Peyer's patch (tissue), 4 donors: ENCODE measurements at regions not wholly inside any gene's neighbourhood (a gene's known extent, or its start where the extent isn't known, plus 50 kb on each side); places are given as distances from the start of the nearest gene placed in this dataset.
A peak's percentile ranks its signal among the peaks of the same experiment; 100 is the strongest.
"Not testable (repeated sequence)": the region's sequence is repeated elsewhere in the genome, so short reads cannot be mapped to it uniquely, and the experiment has no call there.

Experiments used
- CTCF ChIP-seq, 6 experiments: fragments of 450-650 bp in 4 of 6; fragments of 200-600 bp in 2 of 6; sonication (generic) in 1 of 6; IDR thresholded peaks; one replicate each; pipeline ENCODE4 v1.5.1; 2017 to 2019; ENCODE audit warnings: antibody characterized with exemption in 6 of 6, mild to moderate bottlenecking in 3 of 6, moderate library complexity in 1 of 6
- POLR2A ChIP-seq, 2 donors: fragments of 450-650 bp; IDR thresholded peaks; one replicate each; pipeline ENCODE4 v1.5.1; 2017; ENCODE audit warnings: antibody characterized with exemption in 2 of 2, mild to moderate bottlenecking in 2 of 2, moderate library complexity in 2 of 2

GRCh38 chr12:9468998-9469397 is 138.7 kb downstream of the KLRB1 start:
- TF ChIP-seq CTCF (IDR thresholded peaks at IDR 0.05), result peak; percentile 19 to 64 (median 43)
- not testable (repeated sequence) for TF ChIP-seq POLR2A (IDR thresholded peaks at IDR 0.05)
